B cell (primary cell): ENCODE measurements at regions not wholly inside any gene's neighbourhood (a gene's known extent, or its start where the extent isn't known, plus 50 kb on each side); places are given as distances from the start of the nearest gene placed in this dataset. TPM values are rescaled to one million over a fixed set of nuclear protein-coding genes. Genes with fewer than 3 reads are reported as not detected.

Source experiments
- ATAC-seq: fragments of 200-7000 bp; cut with Tn5 transposase; one replicate; pipeline ENCODE4 v1.10.0; 2021; ENCODE audit warnings: low read depth, mild to moderate bottlenecking, moderate number of reproducible peaks, moderate library complexity
- CTCF ChIA-PET: fragments of 350-600 bp; sonication (Branson Sonifier 250); formaldehyde crosslinking; loops from one replicate; lab custom pipeline; 2021; ENCODE audit warnings: antibody characterized with exemption, inconsistent platforms; lab: Charles Lee
- POLR2A ChIA-PET: fragments of 350-600 bp; sonication (Branson Sonifier 250); formaldehyde crosslinking; loops from one replicate; lab custom pipeline; 2021; ENCODE audit warnings: antibody characterized with exemption; lab: Charles Lee
- DNase-seq: peaks from one replicate; pipeline ENCODE4 v3.0.0; 2013
- H2AFZ ChIP-seq: 2 replicates; pipeline ENCODE4 v1.6.1; 2012; ENCODE audit warnings: mild to moderate bottlenecking, low read depth, low read length; ENCODE audit not compliant: insufficient read depth, poor library complexity, severe bottlenecking
- H3K27ac ChIP-seq, 2 donors: 1 replicate in 1 of 2; 2 replicates in 1 of 2; pipeline ENCODE4 v1.5.1; 2012 to 2013; ENCODE audit warnings: low read length in 2 of 2, mild to moderate bottlenecking in 2 of 2, moderate library complexity in 1 of 2
- H3K27me3 ChIP-seq, 4 experiments: fragments of 200-600 bp in 1 of 4; sonication (generic) in 1 of 4; replicated peaks in 1 of 4; 1 replicate in 2 of 4; 2 replicates in 2 of 4; pipeline versions ENCODE4 v1.6.1 to v1.7.0; 2013 to 2016; ENCODE audit warnings: low read length in 3 of 4, mild to moderate bottlenecking in 2 of 4, mixed read lengths in 1 of 4, moderate library complexity in 1 of 4; ENCODE audit not compliant: insufficient read depth in 4 of 4, control insufficient read depth in 3 of 4; ENCODE audit errors: control extremely low read depth in 1 of 4
- H3K36me3 ChIP-seq, 2 experiments: replicated peaks in 1 of 2; 1 replicate in 1 of 2; 2 replicates in 1 of 2; pipeline versions ENCODE4 v1.6.1 to v1.7.1; 2013; ENCODE audit warnings: low read length in 1 of 2; ENCODE audit not compliant: insufficient read depth in 2 of 2, control insufficient read depth in 1 of 2; ENCODE audit errors: control extremely low read depth in 1 of 2, extremely low read depth in 1 of 2
- H3K4me1 ChIP-seq, 2 donors: fragments of 200-600 bp in 1 of 2; sonication (generic) in 1 of 2; 1 replicate in 1 of 2; 2 replicates in 1 of 2; pipeline versions ENCODE4 v1.5.1 to v1.6.1; 2013 to 2017; ENCODE audit warnings: low read length in 2 of 2; ENCODE audit not compliant: control insufficient read depth in 2 of 2, insufficient read depth in 2 of 2
- H3K4me2 ChIP-seq: replicated peaks from 2 replicates; pipeline ENCODE3; 2012; ENCODE audit warnings: mild to moderate bottlenecking, low read depth, low read length; ENCODE audit not compliant: poor library complexity, severe bottlenecking
- H3K4me3 ChIP-seq, 5 experiments: fragments of 200-600 bp in 1 of 5; sonication (generic) in 1 of 5; 1 replicate in 3 of 5; 2 replicates in 2 of 5; pipeline versions ENCODE4 v1.5.1 to v1.7.0; 2011 to 2016; ENCODE audit warnings: low read length in 4 of 5, mild to moderate bottlenecking in 4 of 5, low read depth in 2 of 5, control low read depth in 1 of 5, moderate library complexity in 1 of 5; ENCODE audit not compliant: insufficient read depth in 1 of 5; ENCODE audit errors: control extremely low read depth in 1 of 5, extremely low read depth in 1 of 5
- H3K79me2 ChIP-seq: fragments of 200-600 bp; sonication (generic); one replicate; pipeline ENCODE4 v1.6.0; 2016; ENCODE audit warnings: low read length; ENCODE audit not compliant: control insufficient read depth, insufficient read depth
- H3K9ac ChIP-seq: fragments of 200-600 bp; sonication (generic); 2 replicates; pipeline ENCODE4 v1.6.1; 2017; ENCODE audit warnings: mild to moderate bottlenecking, low read length, moderate library complexity
- H3K9me3 ChIP-seq, 3 donors: one replicate each; pipeline versions ENCODE4 v1.6.1 to v1.7.1; 2013; ENCODE audit warnings: low read length in 2 of 3; ENCODE audit not compliant: control insufficient read depth in 2 of 3, insufficient read depth in 1 of 3; ENCODE audit errors: control extremely low read depth in 1 of 3
- H4K20me1 ChIP-seq: 2 replicates; pipeline ENCODE4 v1.6.0; 2012; ENCODE audit warnings: mild to moderate bottlenecking, low read length; ENCODE audit not compliant: insufficient read depth, control insufficient read depth, poor library complexity, severe bottlenecking
- H3K27ac Mint-ChIP-seq: one replicate; pipeline ENCODE4 v1.8.0; 2021; ENCODE audit warnings: mixed read lengths
- H3K27me3 Mint-ChIP-seq: one replicate; pipeline ENCODE4 v1.8.0; 2021; ENCODE audit warnings: mixed read lengths
- H3K4me1 Mint-ChIP-seq: one replicate; pipeline ENCODE4 v1.8.0; 2021; ENCODE audit warnings: mixed read lengths
- H3K4me3 Mint-ChIP-seq: one replicate; pipeline ENCODE4 v1.8.0; 2021; ENCODE audit warnings: mixed read lengths
- H3K9me3 Mint-ChIP-seq: one replicate; pipeline ENCODE4 v1.8.0; 2022; ENCODE audit warnings: mixed read lengths; ENCODE audit not compliant: insufficient read depth
- EZH2 ChIP-seq: IDR thresholded peaks from 2 replicates; pipeline ENCODE4 v1.6.1; 2012; ENCODE audit warnings: borderline replicate concordance, low read depth, mild to moderate bottlenecking, moderate library complexity, low read length; ENCODE audit not compliant: insufficient read depth, poor library complexity, severe bottlenecking
- WGBS: methylation state at CpG from one replicate; pipeline ENCODE4 v1.1.5; 2013; ENCODE audit warnings: missing lambda C conversion rate; ENCODE audit not compliant: insufficient coverage; 5-methylcytosine and 5-hydroxymethylcytosine counted together
- intact Hi-C: fragments of 100-400 bp; cut with micrococcal nuclease; formaldehyde crosslinking; loops from one replicate; pipeline ENCODE4 v1.10.0; 2022
- small RNA-seq: library from RNA; depleted of rRNA; stranded (forward); fragments of <200 nt; gene quantifications from one replicate; pipeline ENCODE3, GENCODE V24; 2012; ENCODE audit warnings: low replicate concordance, low read depth; ENCODE audit not compliant: insufficient read length
- TF ChIP-seq, protein P1 (sequence below): fragments of 200-600 bp; IDR thresholded peaks from one replicate; pipeline ENCODE4 v1.8.0; 2022; ENCODE audit warnings: antibody characterized with exemption, mild to moderate bottlenecking

DNA sequence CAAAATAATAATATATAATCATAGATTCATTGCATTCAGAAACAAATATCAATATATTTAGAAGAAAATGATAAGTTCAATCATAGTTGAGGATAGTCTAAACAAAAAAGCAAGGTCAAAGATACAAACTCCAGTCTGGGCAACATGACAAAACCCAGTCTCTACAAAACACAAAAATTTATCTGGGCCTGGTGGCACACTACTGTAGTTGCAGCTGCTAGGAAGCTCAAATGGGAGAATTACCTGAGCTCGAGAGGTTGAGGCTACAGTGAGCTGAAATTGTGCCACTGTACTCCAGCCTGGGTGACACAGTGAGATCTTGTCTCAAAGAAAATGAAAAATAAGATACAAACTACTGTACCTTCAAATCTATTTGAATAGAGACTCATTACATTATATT, 52.7 kb upstream of the ANXA10 start:
- Mint-ChIP-seq H3K27ac (no peak overlapping the region), H3K27me3 (no peaks in the 10 kb centered on the region)

More for the DNA sequence above, 52.7 kb upstream of the ANXA10 start:
- Histone ChIP-seq H3K9ac (no peak overlapping the region), H2AFZ (no peak overlapping the region), H3K4me1 (no peaks in the 10 kb centered on the region), H3K27me3 (no peaks in the 10 kb centered on the region), H3K27ac (no peak overlapping the region), H3K9me3 (no peaks in the 10 kb centered on the region), H4K20me1 (no peaks in the 10 kb centered on the region), H3K4me2 (no peak overlapping the region), H3K36me3 (no peaks in the 10 kb centered on the region), H3K4me3 (no peak overlapping the region), H3K79me2 (no peaks in the 10 kb centered on the region)
- intact Hi-C loops: no loop called here
- TF ChIP-seq, protein P1, sequence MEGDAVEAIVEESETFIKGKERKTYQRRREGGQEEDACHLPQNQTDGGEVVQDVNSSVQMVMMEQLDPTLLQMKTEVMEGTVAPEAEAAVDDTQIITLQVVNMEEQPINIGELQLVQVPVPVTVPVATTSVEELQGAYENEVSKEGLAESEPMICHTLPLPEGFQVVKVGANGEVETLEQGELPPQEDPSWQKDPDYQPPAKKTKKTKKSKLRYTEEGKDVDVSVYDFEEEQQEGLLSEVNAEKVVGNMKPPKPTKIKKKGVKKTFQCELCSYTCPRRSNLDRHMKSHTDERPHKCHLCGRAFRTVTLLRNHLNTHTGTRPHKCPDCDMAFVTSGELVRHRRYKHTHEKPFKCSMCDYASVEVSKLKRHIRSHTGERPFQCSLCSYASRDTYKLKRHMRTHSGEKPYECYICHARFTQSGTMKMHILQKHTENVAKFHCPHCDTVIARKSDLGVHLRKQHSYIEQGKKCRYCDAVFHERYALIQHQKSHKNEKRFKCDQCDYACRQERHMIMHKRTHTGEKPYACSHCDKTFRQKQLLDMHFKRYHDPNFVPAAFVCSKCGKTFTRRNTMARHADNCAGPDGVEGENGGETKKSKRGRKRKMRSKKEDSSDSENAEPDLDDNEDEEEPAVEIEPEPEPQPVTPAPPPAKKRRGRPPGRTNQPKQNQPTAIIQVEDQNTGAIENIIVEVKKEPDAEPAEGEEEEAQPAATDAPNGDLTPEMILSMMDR: no peak
- TF ChIP-seq EZH2: no peak
- Mint-ChIP-seq H3K4me1 (no peaks in the 10 kb centered on the region), H3K9me3 (no peaks in the 10 kb centered on the region), H3K4me3 (no peak overlapping the region)
- ATAC-seq (no peak), DNase-seq (no peak)
- POLR2A ChIA-PET: no interaction called here
- no CpG with 5 or more reads among the region's 1 CpG for WGBS
- CTCF ChIA-PET: no interaction called here

Small RNAs in the stretch of these regions (small RNA-seq; reads per million reads assigned to genes)
- not detected for gene RN7SL776P
